SK-N-SH treated with all-trans-retinoic acid at 6 μM for 48 hours (cell line): ENCODE measurements at regions not wholly inside any gene's neighbourhood (a gene's known extent, or its start where the extent isn't known, plus 50 kb on each side); places are given as distances from the start of the nearest gene placed in this dataset.

Experiments
- ATAC-seq: fragments of 200-7000 bp; cut with Tn5 transposase; 3 replicates; pipeline ENCODE4 v1.9.1; 2020; ENCODE audit warnings: mild to moderate bottlenecking, moderate library complexity
- ARNTL ChIP-seq: fragments of 450-650 bp; formaldehyde crosslinking; IDR thresholded peaks from 2 replicates; pipeline ENCODE4 v1.5.0; 2020; ENCODE audit warnings: low read depth, mild to moderate bottlenecking, moderate library complexity, borderline replicate concordance
- BACH2 ChIP-seq: fragments of 250-450 bp; sonication (Bioruptor Pico); IDR thresholded peaks from 2 replicates; pipeline ENCODE4 v1.9.0; 2021; ENCODE audit warnings: mild to moderate bottlenecking, borderline replicate concordance
- ESRRG ChIP-seq: fragments of 250-450 bp; sonication (Bioruptor Pico); IDR thresholded peaks from 2 replicates; pipeline ENCODE4 v1.6.1; 2021; ENCODE audit warnings: mild to moderate bottlenecking
- GLIS3 ChIP-seq: fragments of 250-450 bp; sonication (Bioruptor Pico); IDR thresholded peaks from 2 replicates; pipeline ENCODE4 v1.5.0; 2020; ENCODE audit warnings: mild to moderate bottlenecking, moderate library complexity
- ISL1 ChIP-seq: fragments of 250-450 bp; sonication (Bioruptor Pico); IDR thresholded peaks from 2 replicates; pipeline ENCODE4 v2.1.2; 2022; ENCODE audit warnings: mild to moderate bottlenecking, moderate library complexity
- OSR1 ChIP-seq: fragments of 250-450 bp; sonication (Bioruptor Pico); IDR thresholded peaks from 2 replicates; pipeline ENCODE4 v1.8.0; 2022; ENCODE audit warnings: moderate library complexity, mild to moderate bottlenecking, inconsistent platforms
- PPARA ChIP-seq: fragments of 250-450 bp; sonication (Bioruptor Pico); IDR thresholded peaks from 2 replicates; pipeline ENCODE4 v1.5.0; 2020; ENCODE audit warnings: mild to moderate bottlenecking, borderline replicate concordance
- RARB ChIP-seq: fragments of 250-450 bp; sonication (Bioruptor Pico); IDR thresholded peaks from 2 replicates; pipeline ENCODE4 v1.8.0; 2021; ENCODE audit warnings: mild to moderate bottlenecking, moderate library complexity
- SNAI2 ChIP-seq: fragments of 250-450 bp; sonication (Bioruptor Pico); IDR thresholded peaks from 2 replicates; pipeline ENCODE4 v1.5.0; 2020; ENCODE audit warnings: mild to moderate bottlenecking, moderate library complexity
- TCF4 ChIP-seq: fragments of 250-450 bp; sonication (Bioruptor Pico); IDR thresholded peaks from 2 replicates; pipeline ENCODE4 v1.8.0; 2021; ENCODE audit warnings: mild to moderate bottlenecking, moderate library complexity, borderline replicate concordance
- TOX ChIP-seq: fragments of 250-450 bp; sonication (Bioruptor Pico); IDR thresholded peaks from 2 replicates; pipeline ENCODE4 v1.8.0; 2021; ENCODE audit warnings: mild to moderate bottlenecking, moderate library complexity, borderline replicate concordance
- ZC3H10 ChIP-seq: fragments of 250-450 bp; sonication (Bioruptor Pico); IDR thresholded peaks from 2 replicates; pipeline ENCODE4 v1.5.1; 2021; ENCODE audit warnings: mild to moderate bottlenecking, moderate library complexity
- ZFP3 ChIP-seq: fragments of 250-450 bp; sonication (Bioruptor Pico); IDR thresholded peaks from 2 replicates; pipeline ENCODE4 v1.5.0; 2020; ENCODE audit warnings: mild to moderate bottlenecking, moderate library complexity
- ZFP30 ChIP-seq: fragments of 450-650 bp; formaldehyde crosslinking; IDR thresholded peaks from 2 replicates; pipeline ENCODE4 v1.5.0; 2022; ENCODE audit warnings: mild to moderate bottlenecking, moderate library complexity
- TF ChIP-seq, protein P1 (sequence below): fragments of 250-450 bp; sonication (Bioruptor Pico); IDR thresholded peaks from 2 replicates; pipeline ENCODE4 v1.5.0; 2020; ENCODE audit warnings: mild to moderate bottlenecking, moderate library complexity
- TF ChIP-seq, protein P2 (sequence below): fragments of 250-450 bp; sonication (Bioruptor Pico); IDR thresholded peaks from 2 replicates; pipeline ENCODE4 v1.8.0; 2020; ENCODE audit warnings: mild to moderate bottlenecking, moderate library complexity, borderline replicate concordance
- TF ChIP-seq, protein P3 (sequence below): fragments of 250-450 bp; sonication (Bioruptor Pico); IDR thresholded peaks from 2 replicates; pipeline ENCODE4 v1.8.0; 2021; ENCODE audit warnings: low read depth, mild to moderate bottlenecking, moderate library complexity, borderline replicate concordance
- TF ChIP-seq, protein P4 (sequence below): fragments of 250-450 bp; sonication (Bioruptor Pico); IDR thresholded peaks from 2 replicates; pipeline ENCODE4 v1.5.1; 2021; ENCODE audit warnings: mild to moderate bottlenecking, moderate library complexity
- TF ChIP-seq, protein P5 (sequence below): fragments of 250-450 bp; sonication (Bioruptor Pico); IDR thresholded peaks from 2 replicates; pipeline ENCODE4 v1.5.1; 2020; ENCODE audit warnings: low read depth, mild to moderate bottlenecking, moderate library complexity

DNA sequence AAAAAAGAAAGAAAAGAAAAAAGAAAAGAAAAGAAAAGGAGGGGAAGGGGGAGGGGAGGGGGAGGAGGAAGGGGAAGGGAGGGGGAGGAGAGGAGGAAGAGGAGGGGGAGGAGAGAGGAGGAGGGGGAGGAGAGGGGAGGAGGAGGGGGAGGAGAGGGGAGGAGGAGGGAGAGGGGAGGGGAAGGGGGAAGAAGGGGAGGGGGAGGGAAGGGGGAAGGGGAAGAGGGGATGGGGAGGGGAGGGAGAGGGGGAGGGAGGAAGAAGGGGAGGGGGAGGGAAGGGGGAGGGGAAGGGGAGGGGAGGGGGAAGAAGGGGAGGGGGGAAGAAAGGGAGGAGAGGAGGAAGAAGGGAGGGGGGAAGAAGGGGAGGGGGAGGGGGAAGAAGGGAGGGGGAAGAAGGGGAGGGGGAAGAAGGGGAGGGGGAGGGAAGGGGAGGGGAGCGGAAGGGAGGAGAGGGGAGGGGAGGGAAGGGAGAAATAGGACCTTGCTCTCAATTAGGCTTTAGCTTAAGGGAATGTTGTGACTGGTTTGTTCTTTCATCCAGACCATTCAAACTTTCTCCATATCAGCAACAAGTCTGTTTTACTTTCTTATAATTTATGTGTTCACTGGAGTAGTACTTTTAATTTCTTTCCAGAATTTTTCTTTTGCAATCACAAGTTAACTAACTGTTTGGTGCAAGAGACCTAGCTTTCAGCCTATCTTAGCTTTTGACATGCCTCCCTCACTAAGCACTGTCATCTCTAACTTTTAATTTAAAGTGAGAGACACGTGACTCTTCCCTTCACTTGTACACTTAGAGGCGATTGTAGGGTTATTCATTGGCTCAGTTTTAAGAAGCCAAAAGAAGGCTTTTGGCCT lies 76.5 kb upstream of the EGLN3 start:
- TF ChIP-seq ZFP3 (CRISPR knock-in tag) (no peak), SNAI2 (CRISPR knock-in tag) (no peak), OSR1 (CRISPR knock-in tag) (no peak), ISL1 (CRISPR knock-in tag) (no peak)
- no peak for ATAC-seq

DNA sequence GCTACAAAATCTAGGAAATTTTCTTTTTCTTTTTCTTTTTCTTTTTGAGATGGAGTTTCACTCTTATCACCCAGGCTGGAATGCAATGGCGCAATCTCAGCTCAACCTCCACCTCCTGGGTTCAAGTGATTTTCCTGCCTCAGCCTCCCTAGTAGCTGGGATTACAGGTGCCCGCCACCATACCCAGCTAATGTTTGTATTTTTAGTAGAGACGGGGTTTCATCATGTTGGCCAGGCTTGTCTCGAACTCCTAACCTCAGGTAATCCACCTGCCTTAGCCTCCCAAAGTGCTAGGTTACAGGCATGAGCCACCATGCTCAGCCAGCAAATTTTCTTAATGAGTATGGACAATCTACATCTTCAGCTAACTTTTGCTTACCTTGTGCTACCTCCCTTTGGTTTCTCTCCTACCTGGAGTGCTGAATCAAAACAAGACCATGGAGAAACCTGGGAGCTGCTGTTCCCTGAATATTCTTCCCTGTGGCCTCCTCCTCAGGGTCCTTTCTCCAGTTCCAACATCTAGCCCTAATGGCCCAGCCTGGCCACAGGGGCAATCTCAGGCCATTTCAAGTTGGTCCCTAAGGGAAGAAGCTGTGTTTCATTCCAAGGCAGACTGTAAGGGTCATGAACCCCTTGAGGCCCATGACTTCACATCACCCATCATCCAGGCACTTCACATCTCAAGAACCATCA lies 74.6 kb upstream of the EGLN3 start:
- TF ChIP-seq PPARA (CRISPR knock-in tag): no peak
- TF ChIP-seq, protein P1, sequence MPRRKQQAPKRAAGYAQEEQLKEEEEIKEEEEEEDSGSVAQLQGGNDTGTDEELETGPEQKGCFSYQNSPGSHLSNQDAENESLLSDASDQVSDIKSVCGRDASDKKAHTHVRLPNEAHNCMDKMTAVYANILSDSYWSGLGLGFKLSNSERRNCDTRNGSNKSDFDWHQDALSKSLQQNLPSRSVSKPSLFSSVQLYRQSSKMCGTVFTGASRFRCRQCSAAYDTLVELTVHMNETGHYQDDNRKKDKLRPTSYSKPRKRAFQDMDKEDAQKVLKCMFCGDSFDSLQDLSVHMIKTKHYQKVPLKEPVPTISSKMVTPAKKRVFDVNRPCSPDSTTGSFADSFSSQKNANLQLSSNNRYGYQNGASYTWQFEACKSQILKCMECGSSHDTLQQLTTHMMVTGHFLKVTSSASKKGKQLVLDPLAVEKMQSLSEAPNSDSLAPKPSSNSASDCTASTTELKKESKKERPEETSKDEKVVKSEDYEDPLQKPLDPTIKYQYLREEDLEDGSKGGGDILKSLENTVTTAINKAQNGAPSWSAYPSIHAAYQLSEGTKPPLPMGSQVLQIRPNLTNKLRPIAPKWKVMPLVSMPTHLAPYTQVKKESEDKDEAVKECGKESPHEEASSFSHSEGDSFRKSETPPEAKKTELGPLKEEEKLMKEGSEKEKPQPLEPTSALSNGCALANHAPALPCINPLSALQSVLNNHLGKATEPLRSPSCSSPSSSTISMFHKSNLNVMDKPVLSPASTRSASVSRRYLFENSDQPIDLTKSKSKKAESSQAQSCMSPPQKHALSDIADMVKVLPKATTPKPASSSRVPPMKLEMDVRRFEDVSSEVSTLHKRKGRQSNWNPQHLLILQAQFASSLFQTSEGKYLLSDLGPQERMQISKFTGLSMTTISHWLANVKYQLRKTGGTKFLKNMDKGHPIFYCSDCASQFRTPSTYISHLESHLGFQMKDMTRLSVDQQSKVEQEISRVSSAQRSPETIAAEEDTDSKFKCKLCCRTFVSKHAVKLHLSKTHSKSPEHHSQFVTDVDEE: no peak
- TF ChIP-seq ZC3H10 (CRISPR knock-in tag): no peak
- no peak for TF ChIP-seq BACH2 (CRISPR knock-in tag)
- no peak for TF ChIP-seq TOX (CRISPR knock-in tag)
- TF ChIP-seq, protein P2, sequence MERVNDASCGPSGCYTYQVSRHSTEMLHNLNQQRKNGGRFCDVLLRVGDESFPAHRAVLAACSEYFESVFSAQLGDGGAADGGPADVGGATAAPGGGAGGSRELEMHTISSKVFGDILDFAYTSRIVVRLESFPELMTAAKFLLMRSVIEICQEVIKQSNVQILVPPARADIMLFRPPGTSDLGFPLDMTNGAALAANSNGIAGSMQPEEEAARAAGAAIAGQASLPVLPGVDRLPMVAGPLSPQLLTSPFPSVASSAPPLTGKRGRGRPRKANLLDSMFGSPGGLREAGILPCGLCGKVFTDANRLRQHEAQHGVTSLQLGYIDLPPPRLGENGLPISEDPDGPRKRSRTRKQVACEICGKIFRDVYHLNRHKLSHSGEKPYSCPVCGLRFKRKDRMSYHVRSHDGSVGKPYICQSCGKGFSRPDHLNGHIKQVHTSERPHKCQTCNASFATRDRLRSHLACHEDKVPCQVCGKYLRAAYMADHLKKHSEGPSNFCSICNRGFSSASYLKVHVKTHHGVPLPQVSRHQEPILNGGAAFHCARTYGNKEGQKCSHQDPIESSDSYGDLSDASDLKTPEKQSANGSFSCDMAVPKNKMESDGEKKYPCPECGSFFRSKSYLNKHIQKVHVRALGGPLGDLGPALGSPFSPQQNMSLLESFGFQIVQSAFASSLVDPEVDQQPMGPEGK (CRISPR knock-in tag): no peak
- TF ChIP-seq TCF4 (CRISPR knock-in tag): no peak
- TF ChIP-seq, protein P3, sequence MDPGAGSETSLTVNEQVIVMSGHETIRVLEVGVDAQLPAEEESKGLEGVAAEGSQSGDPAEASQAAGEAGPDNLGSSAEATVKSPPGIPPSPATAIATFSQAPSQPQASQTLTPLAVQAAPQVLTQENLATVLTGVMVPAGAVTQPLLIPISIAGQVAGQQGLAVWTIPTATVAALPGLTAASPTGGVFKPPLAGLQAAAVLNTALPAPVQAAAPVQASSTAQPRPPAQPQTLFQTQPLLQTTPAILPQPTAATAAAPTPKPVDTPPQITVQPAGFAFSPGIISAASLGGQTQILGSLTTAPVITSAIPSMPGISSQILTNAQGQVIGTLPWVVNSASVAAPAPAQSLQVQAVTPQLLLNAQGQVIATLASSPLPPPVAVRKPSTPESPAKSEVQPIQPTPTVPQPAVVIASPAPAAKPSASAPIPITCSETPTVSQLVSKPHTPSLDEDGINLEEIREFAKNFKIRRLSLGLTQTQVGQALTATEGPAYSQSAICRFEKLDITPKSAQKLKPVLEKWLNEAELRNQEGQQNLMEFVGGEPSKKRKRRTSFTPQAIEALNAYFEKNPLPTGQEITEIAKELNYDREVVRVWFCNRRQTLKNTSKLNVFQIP (CRISPR knock-in tag): no peak
- TF ChIP-seq RARB (CRISPR knock-in tag): no peak
- no peak for TF ChIP-seq ZFP30 (CRISPR knock-in tag)
- TF ChIP-seq, protein P4, sequence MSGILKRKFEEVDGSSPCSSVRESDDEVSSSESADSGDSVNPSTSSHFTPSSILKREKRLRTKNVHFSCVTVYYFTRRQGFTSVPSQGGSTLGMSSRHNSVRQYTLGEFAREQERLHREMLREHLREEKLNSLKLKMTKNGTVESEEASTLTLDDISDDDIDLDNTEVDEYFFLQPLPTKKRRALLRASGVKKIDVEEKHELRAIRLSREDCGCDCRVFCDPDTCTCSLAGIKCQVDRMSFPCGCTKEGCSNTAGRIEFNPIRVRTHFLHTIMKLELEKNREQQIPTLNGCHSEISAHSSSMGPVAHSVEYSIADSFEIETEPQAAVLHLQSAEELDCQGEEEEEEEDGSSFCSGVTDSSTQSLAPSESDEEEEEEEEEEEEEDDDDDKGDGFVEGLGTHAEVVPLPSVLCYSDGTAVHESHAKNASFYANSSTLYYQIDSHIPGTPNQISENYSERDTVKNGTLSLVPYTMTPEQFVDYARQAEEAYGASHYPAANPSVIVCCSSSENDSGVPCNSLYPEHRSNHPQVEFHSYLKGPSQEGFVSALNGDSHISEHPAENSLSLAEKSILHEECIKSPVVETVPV (CRISPR knock-in tag): no peak
- TF ChIP-seq GLIS3: no peak
- TF ChIP-seq SNAI2 (CRISPR knock-in tag): no peak
- no peak for ATAC-seq

DNA sequence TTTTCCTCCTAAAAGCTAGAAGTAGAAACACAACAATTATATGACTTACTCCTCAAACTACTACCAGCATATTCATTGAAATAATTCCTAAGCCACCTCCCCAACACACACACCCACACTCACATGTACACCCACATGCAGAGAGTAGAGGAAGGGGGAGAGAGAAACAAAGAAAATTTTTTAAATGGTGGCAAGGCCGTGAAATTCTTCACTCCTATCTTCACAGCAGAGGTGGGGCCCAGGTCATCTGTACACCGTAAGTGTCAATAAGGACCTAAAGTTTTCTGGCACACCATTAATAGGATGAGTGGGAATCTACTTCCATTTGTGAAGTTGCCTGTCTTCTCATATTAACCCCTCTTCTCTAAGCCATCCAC lies 73.9 kb upstream of the EGLN3 start:
- no peak for ATAC-seq
- TF ChIP-seq GLIS3: no peak
- TF ChIP-seq, protein P3 (CRISPR knock-in tag): no peak
- TF ChIP-seq OSR1 (CRISPR knock-in tag): no peak
- no peak for TF ChIP-seq ARNTL (CRISPR knock-in tag)
- TF ChIP-seq, protein P5, sequence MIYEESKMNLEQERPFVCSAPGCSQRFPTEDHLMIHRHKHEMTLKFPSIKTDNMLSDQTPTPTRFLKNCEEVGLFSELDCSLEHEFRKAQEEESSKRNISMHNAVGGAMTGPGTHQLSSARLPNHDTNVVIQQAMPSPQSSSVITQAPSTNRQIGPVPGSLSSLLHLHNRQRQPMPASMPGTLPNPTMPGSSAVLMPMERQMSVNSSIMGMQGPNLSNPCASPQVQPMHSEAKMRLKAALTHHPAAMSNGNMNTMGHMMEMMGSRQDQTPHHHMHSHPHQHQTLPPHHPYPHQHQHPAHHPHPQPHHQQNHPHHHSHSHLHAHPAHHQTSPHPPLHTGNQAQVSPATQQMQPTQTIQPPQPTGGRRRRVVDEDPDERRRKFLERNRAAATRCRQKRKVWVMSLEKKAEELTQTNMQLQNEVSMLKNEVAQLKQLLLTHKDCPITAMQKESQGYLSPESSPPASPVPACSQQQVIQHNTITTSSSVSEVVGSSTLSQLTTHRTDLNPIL: no peak
- TF ChIP-seq TOX (CRISPR knock-in tag): no peak
- TF ChIP-seq ZFP3 (CRISPR knock-in tag): no peak
- no peak for TF ChIP-seq PPARA (CRISPR knock-in tag)
- no peak for TF ChIP-seq ESRRG (CRISPR knock-in tag)
- TF ChIP-seq BACH2 (CRISPR knock-in tag): no peak
- TF ChIP-seq, protein P1: no peak
- TF ChIP-seq, protein P4 (CRISPR knock-in tag): no peak
